HuH-7.5 (cell line): ENCODE measurements at regions not wholly inside any gene's neighbourhood (a gene's known extent, or its start where the extent isn't known, plus 50 kb on each side); places are given as distances from the start of the nearest gene placed in this dataset.

Source experiments
- DNase-seq: peaks from one replicate; pipeline ENCODE4 v3.0.0; 2011; ENCODE audit warnings: low spot score

- DNase-seq, result no peak
These were observed 59.5 kb downstream of the ZIC5 start for GRCh38 chr13:99911965-99912566.

DNA sequence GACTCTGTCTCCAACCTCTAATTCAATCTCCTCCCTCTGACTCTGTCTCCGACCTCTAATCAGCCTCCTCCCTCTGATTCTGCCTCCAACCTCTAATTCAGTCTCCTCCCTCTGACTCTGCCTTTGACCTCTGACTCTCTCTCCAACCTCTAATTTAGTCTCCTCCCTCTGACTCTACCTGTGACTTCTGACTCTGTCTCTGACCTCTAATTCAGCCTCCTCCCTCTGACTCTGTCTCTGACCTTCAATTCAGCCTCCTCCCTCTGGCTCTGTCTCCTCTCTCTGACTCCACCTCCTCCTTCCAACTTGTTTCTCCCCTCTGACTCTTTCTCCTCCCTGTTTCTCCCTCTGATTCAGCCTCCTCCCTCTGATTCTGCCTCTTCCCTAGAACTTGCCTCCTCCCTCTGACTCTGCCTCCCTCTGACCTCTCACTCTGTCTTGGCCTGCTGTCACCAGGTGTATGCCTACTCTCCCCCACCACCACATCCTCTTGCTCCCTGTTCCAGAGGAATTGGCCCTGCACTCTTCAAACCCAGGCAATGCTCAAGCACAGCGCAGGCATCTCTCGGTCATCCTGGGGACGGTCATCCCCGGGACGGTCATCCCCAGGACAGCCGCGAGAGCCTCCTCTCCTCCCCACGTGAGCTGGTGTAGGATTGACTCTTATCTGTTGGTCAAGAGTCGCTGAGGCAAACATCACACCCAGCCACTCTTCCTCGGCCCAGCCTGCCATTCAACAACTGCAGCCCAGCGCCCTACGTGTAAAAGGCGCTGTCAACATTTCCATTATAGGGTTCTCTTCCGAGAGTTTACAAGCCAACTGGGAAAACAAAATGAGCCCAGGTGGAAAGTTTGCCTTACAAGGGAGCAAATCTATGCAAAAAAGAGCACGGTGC lies 60.2 kb downstream of the ZIC5 start:
- DNase-seq, result no peak

- DNase-seq, result no peak
These were observed 61.5 kb downstream of the ZIC5 start for GRCh38 chr13:99909836-99910619.

GRCh38 chr13:99909097-99909835 lies 62.3 kb downstream of the ZIC5 start:
- DNase-seq, result no peak

GRCh38 chr13:99908140-99908803 lies 63.3 kb downstream of the ZIC5 start:
- DNase-seq, result no peak

DNA sequence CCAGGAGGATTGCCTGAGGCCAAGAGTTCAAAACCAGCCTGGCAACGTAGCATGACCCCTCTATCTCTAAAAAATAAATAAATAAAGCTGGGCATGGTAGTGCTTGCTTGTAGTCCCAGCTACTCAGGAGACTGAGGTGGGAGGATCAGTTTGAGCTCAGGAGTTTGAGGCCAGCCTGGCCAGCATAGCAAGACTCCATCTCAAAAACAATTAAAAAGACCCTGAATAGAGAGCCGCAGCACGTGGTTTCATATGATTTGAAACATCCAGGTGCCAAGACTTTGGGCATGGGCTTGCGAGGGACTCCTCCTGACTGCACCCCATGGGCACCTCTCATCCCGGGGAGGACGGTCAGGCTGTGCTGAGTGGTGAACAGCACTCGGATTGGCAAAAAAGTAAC lies 63.9 kb downstream of the ZIC5 start:
- DNase-seq, result no peak

DNA sequence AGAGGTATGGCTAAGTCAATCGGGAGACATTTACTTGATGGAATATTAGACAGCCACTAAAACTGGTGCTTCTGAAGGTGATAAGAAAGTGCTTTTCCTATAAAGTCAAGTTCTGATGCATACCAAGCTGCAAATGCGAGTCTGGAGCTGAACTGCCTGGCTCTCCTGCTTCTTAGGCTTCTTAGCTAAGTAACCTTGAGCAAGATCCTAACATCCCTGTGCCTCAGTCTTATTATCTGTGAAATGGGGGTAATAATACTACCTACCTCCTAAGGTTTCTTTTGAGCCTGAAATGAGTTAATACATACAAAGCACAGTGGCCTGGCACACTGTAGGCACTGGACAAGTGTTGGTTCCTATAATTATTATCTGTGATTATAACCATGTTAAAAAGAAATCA lies 64.5 kb downstream of the ZIC5 start:
- DNase-seq, result no peak

- DNase-seq, result no peak
These were observed 65.8 kb downstream of the ZIC5 start for GRCh38 chr13:99905814-99906213.

GRCh38 chr13:99905224-99905623 lies 66.3 kb downstream of the ZIC5 start:
- DNase-seq, result no peak

GRCh38 chr13:99903140-99903539 lies 68.4 kb downstream of the ZIC5 start:
- DNase-seq, result no peak

- DNase-seq, result no peak
These were observed 68.9 kb downstream of the ZIC5 start for GRCh38 chr13:99902657-99903056.

- DNase-seq, result no peak
These were observed 70.6 kb downstream of the ZIC5 start for GRCh38 chr13:99900960-99901359.

DNA sequence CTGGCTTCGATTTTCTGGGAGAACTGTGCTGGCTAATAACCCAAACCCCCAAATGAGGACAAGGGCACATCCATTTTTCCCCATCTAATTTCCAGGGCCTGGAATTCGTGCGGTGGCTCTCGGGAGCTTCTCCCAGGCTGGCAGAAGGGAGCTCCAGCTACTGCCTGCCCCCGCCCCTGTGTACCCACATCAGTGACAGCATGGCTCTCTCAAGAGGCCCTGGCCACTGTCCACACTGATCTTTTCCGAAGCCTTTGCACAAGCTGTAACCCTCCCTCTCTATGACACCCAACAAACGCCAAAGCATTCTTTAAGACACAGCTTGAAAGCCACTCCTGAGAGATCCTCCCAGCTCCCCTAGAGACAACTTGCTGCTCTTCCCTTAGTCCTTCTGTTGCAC lies 73.1 kb downstream of the ZIC5 start:
- no peak for DNase-seq

DNA sequence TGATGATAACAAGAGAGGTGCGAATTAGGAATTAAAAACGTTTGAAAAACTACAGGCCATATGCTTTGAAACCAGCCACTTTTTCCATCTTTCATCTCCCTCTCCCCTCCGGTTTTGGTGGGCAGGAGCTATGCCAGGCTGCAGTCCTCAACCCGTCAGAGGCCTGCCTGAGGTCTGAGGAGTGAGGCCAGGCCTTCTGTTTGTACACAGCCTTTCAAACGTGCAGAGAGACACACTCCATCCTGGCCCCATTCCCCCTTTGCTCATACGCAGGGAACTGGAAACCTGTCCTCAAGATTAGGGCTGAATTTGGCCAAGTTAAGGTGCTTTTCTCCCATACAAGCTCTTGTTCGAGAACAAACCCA lies 74.5 kb downstream of the ZIC5 start:
- no peak for DNase-seq

GRCh38 chr13:99896369-99897075 lies 75.0 kb downstream of the ZIC5 start:
- no peak for DNase-seq

DNA sequence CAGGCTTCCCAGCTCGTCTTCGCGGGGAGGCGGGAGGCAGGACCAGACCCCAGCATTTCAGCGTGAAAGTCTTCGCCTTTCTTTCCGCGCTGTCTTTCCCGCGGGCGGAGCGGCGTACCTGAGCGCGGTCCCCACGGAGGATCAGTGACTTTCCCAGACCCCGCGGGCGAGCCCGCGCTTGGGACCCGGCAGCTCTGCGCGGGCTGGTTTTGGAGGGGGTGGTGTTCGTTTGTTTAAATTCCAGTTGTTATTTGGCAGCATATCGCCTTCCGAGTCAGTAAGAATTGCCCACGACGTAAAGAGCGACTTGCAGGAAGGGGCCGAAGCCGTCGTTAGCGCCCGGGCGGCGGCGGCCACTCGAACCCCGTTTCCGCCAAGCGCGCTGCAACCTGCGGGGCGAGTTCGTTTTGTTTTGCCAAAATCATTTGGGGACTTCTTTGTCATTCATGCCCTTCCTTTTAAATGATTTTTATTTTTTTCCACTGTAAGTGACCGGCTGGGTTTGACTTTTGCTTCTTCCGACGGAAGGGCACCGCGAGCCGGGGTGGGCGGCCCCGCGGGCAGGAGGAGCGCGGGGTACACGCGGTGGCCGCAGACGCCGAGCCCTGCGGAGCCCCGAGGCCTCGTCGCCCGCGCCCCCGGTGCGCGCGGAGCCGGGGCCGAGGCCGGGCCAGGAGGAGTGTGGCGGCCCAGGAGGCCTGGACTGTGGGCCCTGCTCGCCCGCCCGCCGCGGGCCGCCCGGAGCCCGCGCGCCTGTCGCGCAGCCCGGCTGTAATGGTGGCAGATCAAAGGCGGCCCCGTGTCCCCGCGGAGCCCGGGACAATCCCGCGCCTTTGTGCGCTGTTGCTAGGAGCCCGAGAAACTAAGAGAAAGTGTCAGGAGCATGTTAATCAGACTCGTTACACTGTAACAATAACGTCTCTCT lies 75.9 kb downstream of the ZIC5 start:
- no peak for DNase-seq

DNA sequence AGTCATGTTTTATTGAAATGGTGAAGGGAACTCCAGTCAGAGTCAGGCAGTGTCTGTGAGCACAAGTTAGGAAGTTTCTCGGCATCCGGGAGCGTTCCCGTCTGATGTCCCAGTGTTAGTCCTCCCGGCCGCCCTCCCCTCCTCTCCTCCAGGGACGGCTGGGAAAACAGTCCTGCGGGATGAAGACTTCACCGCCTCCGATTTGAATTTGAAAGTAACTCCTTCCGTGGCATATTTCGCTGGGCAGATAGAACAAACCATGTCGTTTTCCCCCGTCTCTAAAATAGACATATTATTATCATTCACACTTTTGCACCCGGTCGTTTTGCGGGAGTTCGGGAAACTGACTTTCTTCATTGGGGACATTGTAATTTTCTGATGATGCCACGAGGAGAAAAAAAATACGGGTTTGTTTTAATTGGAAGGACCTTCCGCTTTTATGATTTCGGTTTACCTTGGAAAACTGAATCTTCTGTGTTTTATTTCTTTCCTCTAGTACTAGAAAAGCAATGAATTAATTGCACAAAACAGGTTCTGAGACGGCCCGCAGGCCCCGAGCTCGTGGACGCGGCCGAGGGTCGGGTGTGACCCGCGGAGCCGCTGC lies 76.6 kb downstream of the ZIC5 start:
- no peak for DNase-seq

GRCh38 chr13:99894105-99894839 lies 77.3 kb downstream of the ZIC5 start:
- DNase-seq, result no peak

DNA sequence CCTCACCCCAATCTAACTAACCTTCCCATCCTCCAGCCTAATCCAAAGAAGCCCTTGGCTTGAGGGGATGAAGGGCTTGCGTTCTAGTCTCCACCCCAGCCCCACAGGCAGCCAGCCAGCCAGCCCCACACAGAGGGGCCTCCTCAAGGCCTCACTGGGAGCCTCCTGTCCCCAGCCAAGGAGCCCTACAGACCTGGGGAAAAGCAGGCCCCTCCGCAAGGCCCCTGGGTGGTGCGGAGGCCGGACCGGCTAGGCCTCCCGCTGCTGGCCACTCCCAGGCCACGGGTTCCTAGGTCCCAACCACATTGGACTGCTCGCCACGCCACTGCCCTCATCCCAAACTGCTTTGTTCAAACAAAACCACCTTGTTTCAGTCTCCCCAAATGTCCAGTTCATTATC lies 78.0 kb downstream of the ZIC5 start:
- no peak for DNase-seq
